ENCODE measurements at regions not wholly inside any gene's neighbourhood (a gene's known extent, or its start where the extent isn't known, plus 50 kb on each side); places are given as distances from the start of the nearest gene placed in this dataset.
"Not testable (repeated sequence)": the region's sequence is repeated elsewhere in the genome, so short reads cannot be mapped to it uniquely, and the experiment has no call there.

DNA sequence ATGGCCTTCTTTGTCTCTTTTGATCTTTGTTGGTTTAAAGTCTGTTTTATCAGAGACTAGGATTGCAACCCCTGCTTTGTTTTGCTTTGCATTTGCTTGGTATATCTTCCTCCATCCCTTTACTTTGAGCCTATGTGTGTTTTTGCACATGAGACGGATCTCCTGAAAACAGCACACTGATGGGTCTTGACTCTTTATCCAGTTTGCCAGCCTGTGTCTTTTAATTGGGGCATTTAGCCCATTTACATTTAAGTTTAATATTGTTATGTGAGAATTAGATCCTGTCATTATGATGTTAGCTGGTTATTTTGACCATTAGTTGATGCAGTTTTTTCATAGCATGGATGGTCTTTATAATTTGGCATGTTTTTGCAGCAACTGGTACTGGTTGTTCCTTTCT, 89.2 kb upstream of the ITPRID2 start:
- not testable (repeated sequence) for H3K4me1 ChIP-seq (ENCODE audit: insufficient read depth, low read length); H3K9ac ChIP-seq (ENCODE audit: low read depth, low read length); H3K27me3 ChIP-seq (ENCODE audit: insufficient read depth, low read length); H3K27ac ChIP-seq (ENCODE audit: low read depth, low read length); H3K36me3 ChIP-seq (ENCODE audit: insufficient read depth, low read length); H3K9me3 ChIP-seq (ENCODE audit: insufficient read depth, low read depth, low read length); H3K4me3 ChIP-seq (ENCODE audit: low read length)
- 100% methylated on average over 1 of the region's 1 CpG for WGBS

DNA sequence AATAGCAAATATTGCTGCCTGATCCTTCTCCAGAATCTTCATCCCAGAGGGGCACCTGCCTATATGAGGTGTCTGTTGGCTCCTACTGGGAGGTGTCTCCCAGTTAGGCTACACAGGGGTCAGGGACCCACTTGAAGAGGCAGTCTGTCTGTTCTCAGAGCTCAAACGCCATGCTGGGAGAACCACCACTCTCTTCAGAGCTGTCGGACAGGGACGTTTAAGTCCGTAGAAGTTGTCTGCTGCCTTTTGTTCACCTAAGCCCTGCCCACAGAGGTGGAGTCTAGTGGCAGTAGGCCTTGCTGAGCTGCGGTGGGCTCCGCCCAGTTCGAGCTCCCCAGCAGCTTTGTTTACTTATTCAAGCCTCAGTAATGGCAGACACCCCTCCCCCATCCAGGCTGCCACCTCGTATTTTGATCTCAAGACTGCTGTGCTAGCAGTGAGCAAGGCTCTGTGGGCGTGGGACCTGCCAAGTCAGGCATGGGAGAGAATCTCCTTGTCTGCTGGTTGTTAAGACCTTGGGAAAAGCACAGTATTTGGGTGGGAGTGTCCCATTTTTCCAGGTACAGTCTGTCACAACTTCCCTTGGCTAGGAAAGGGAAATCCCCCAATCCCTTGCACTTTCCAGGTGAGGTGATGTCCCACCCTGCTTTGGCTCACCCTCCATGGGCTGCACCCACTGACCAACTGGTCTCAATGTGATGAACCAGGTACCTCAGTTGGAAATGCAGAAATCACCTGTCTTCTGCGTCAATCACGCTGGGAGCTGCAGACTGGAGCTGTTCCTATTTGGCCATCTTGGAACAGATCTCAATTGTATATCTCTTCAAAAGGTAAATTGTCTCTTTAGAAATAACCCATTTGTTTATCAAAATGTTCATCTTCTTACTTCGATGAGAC, 87.4 kb upstream of the ITPRID2 start:
- not testable (repeated sequence) for H3K9ac ChIP-seq (ENCODE audit: low read depth, low read length); H3K4me1 ChIP-seq (ENCODE audit: insufficient read depth, low read length); H3K36me3 ChIP-seq (ENCODE audit: insufficient read depth, low read length); H3K27ac ChIP-seq (ENCODE audit: low read depth, low read length); H3K9me3 ChIP-seq (ENCODE audit: insufficient read depth, low read depth, low read length); H3K27me3 ChIP-seq (ENCODE audit: insufficient read depth, low read length)
- 44% methylated on average over 12 of the region's 12 CpGs for WGBS
- H3K4me3 ChIP-seq (ENCODE audit: low read length), result peak overlapping the region; percentile 34

DNA sequence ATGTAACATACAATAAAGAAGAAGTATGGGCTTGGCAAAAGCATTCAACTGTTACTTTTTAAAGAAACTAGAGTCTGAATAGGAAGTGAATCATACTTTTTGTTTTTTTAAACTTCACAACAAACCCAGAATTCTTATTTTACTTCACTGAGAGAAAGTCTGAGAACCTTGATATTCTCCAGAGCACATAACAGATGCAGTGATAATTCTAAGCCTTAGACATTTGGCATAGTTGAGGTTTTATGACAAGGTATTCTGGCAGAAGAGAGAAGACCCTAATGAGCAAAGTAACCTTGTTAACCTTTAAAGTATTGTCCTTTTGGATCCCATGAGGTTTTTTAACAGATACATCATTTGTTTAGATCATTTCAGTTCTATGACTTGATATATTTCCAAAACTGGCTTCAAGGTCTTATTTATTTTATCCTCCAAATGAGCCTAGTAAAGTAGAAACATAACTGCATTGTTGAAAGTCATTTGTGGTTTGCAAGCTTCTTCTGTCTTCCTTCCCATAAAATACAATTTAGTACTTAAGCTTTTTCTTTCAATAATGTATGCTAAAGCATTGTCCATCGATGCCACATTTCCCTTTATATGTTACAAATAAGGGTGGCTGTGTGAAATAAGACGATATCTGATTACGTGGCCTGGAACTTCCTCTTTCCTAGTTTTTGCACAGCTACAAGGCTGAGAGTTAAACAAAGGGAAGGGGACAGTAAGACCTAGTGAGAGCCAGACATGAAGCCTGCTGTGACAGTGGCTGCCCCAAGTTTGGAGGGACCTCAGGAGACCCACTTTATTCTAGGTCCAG, 86.1 kb upstream of the ITPRID2 start:
- no peak overlapping the region for H3K9ac ChIP-seq (ENCODE audit: low read depth, low read length)
- no peaks in the 10 kb centered on the region for H3K9me3 ChIP-seq (ENCODE audit: insufficient read depth, low read depth, low read length)
- no peak overlapping the region for H3K27ac ChIP-seq (ENCODE audit: low read depth, low read length)
- H3K36me3 ChIP-seq (ENCODE audit: insufficient read depth, low read length), result no peaks in the 10 kb centered on the region
- H3K27me3 ChIP-seq (ENCODE audit: insufficient read depth, low read length), result no peaks in the 10 kb centered on the region
- H3K4me1 ChIP-seq (ENCODE audit: insufficient read depth, low read length), result peaks cover 9% of the 10 kb centered on the region
- WGBS, result 87% methylated on average over 2 of the region's 3 CpGs
- no peak overlapping the region for H3K4me3 ChIP-seq (ENCODE audit: low read length)

DNA sequence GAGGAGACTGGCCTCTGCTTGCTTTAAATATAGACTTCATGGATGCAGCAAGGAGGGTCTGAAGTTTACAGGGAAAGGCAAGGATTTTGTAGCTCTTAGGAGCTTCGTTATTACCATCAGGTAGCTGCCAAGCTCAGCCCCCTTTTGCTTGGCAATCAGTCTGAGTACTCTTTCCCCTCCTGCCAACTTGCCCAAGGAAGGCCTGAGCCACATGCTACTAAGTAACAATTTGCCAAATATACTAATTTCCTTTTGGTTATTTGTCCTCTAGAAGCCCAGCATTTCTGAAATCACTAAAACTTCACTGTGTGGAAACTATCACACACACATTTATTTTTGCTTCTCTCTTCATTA, 85.5 kb upstream of the ITPRID2 start:
- no peak overlapping the region for H3K27ac ChIP-seq (ENCODE audit: low read depth, low read length)
- H3K9ac ChIP-seq (ENCODE audit: low read depth, low read length), result no peak overlapping the region
- no peaks in the 10 kb centered on the region for H3K36me3 ChIP-seq (ENCODE audit: insufficient read depth, low read length)
- H3K4me1 ChIP-seq (ENCODE audit: insufficient read depth, low read length), result peaks cover 15% of the 10 kb centered on the region
- H3K27me3 ChIP-seq (ENCODE audit: insufficient read depth, low read length), result no peaks in the 10 kb centered on the region
- WGBS, result 93% methylated on average over 1 of the region's 1 CpG
- H3K4me3 ChIP-seq (ENCODE audit: low read length), result no peak overlapping the region
- H3K9me3 ChIP-seq (ENCODE audit: insufficient read depth, low read depth, low read length), result no peaks in the 10 kb centered on the region

DNA sequence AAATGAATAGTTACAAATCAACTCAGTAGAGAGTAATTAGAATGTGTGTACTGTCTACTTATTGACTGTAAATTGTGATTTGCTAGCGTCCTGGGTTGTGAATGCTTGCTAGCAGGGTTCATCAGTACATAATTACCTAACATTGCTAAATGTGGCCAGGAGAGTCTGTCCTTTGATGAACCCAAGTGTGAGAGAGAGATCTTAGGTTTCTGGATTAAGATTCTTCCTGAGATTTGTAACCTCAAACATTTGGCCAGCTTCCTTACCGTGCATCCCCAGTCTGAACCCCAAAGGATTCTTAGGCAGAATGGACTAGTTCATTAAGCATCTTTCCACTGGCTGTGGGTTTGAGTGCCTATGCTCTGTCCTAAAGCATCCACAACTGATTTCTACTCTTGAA, 84.0 kb upstream of the ITPRID2 start:
- no peaks in the 10 kb centered on the region for H3K36me3 ChIP-seq (ENCODE audit: insufficient read depth, low read length)
- WGBS, result 100% methylated on average over 2 of the region's 2 CpGs

DNA sequence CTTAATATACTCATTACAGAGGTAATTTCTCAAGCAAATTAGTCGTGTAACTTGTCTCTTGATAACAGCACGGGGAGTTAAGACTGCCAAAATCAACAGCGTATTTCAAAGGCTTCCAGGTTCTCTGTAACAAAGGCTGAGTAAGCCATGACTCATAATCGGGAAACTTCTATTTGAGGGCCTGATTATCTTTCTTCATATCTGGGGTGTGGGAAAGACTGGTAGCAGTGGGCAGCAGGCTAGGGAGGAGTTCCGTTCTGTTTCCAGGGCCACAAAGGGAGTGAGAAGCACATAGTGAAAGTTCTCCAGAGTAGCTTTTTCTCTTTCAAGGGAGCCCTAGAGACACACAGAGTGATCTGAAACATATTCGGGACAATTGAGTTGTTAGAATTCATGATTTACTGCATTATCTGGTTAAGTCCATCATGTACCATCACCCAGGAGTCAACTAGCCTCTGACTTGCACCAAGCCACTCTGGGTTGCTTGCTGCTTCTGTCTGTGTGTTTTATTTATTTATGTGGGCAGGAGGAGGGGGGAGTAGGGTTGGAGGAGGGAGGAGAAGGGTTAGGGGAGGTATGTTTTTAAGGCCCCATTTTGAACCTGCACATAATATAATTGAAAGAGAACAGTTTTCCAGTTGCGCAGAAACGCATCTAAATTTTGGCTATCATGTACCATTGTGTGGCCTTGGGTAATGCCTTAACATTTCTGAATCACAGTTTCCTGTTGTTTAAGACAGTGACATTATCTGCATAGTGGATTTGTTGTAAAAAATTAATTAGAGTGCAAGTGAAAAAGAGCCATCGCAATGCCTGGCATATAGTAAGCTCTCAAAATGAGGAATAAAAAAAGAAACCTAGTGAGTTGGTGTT, 80.5 kb upstream of the ITPRID2 start:
- H3K4me3 ChIP-seq (ENCODE audit: low read length), result no peak overlapping the region
- no peaks in the 10 kb centered on the region for H3K27me3 ChIP-seq (ENCODE audit: insufficient read depth, low read length)
- no peaks in the 10 kb centered on the region for H3K9me3 ChIP-seq (ENCODE audit: insufficient read depth, low read depth, low read length)

More for the DNA sequence above, 84.0 kb upstream of the ITPRID2 start:
- H3K27ac ChIP-seq (ENCODE audit: low read depth, low read length), result no peak overlapping the region
- no peaks in the 10 kb centered on the region for H3K27me3 ChIP-seq (ENCODE audit: insufficient read depth, low read length)
- no peaks in the 10 kb centered on the region for H3K9me3 ChIP-seq (ENCODE audit: insufficient read depth, low read depth, low read length)
- no peak overlapping the region for H3K9ac ChIP-seq (ENCODE audit: low read depth, low read length)
- H3K4me1 ChIP-seq (ENCODE audit: insufficient read depth, low read length), result peaks cover 17% of the 10 kb centered on the region
- H3K4me3 ChIP-seq (ENCODE audit: low read length), result no peak overlapping the region

DNA sequence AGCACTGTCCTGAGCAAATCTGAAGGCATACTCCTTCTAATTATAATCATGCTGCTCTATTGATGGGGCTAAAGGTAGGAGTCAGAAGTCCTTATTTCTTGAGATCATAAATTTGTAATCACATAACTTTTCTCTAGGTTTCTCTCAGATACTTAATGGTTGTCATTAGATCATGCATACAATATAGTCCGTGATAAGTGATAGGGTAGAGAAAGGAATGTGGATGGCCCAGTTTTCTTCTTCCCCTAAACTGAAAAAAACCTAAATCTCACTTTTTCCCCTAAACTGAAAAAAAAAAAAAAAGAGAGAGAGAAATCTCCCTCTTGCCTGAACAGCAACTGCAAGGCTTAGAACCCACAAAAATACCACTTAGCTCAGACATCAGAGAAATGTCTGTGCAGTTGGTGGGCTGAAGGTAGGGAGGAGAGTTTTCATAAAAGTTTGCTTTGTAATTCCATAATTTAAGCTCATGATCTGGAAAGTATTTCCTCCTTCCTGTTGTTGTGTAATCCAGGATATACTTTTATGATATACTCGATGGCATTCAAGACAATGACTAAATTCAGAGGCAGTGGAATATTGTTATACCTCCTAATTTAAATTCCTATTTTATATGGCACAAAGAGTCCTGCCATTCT, 79.3 kb upstream of the ITPRID2 start:
- H3K4me3 ChIP-seq (ENCODE audit: low read length), result no peak overlapping the region
- no peaks in the 10 kb centered on the region for H3K36me3 ChIP-seq (ENCODE audit: insufficient read depth, low read length)
- no CpG with 5 or more reads among the region's 2 CpGs for WGBS
- no peak overlapping the region for H3K9ac ChIP-seq (ENCODE audit: low read depth, low read length)
- H3K27me3 ChIP-seq (ENCODE audit: insufficient read depth, low read length), result no peaks in the 10 kb centered on the region
- H3K9me3 ChIP-seq (ENCODE audit: insufficient read depth, low read depth, low read length), result no peaks in the 10 kb centered on the region
- H3K4me1 ChIP-seq (ENCODE audit: insufficient read depth, low read length), result peaks cover 12% of the 10 kb centered on the region; the same call in 1 of the 2 replicates
- H3K27ac ChIP-seq (ENCODE audit: low read depth, low read length), result no peak overlapping the region

More for the DNA sequence above, 80.5 kb upstream of the ITPRID2 start:
- peaks cover 12% of the 10 kb centered on the region; the same call in 1 of the 2 replicates for H3K4me1 ChIP-seq (ENCODE audit: insufficient read depth, low read length)
- 81% methylated on average over 9 of the region's 9 CpGs for WGBS
- no peak overlapping the region for H3K27ac ChIP-seq (ENCODE audit: low read depth, low read length)
- no peak overlapping the region for H3K9ac ChIP-seq (ENCODE audit: low read depth, low read length)
- H3K36me3 ChIP-seq (ENCODE audit: insufficient read depth, low read length), result no peaks in the 10 kb centered on the region

DNA sequence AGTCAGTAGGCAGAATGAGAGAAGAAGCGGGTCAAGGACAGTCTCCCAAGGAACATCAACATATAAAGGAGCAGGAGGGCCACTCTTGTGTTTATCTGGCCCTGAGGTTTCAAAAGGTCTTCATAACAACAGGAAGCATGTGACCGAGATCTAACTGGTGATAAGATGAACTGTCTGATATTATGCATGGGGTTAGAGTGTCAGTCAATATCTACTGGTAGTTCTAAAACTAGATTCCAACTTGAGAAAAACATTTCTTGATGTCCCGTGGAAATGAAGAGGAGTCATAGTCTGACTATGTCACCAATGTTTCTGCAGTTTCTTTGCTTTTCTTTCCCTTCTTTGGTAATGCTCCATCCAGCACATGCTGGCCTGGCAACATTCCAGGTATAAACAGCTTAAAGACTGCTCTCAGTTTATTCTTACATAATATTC, 77.5 kb upstream of the ITPRID2 start:
- Histone ChIP-seq H3K9ac (ENCODE audit: low read depth, low read length) (no peak overlapping the region), H3K4me3 (ENCODE audit: low read length) (no peak overlapping the region), H3K27me3 (ENCODE audit: insufficient read depth, low read length) (no peaks in the 10 kb centered on the region), H3K9me3 (ENCODE audit: insufficient read depth, low read depth, low read length) (no peaks in the 10 kb centered on the region), H3K36me3 (ENCODE audit: insufficient read depth, low read length) (no peaks in the 10 kb centered on the region), H3K4me1 (ENCODE audit: insufficient read depth, low read length) (peaks cover 28% of the 10 kb centered on the region), H3K27ac (ENCODE audit: low read depth, low read length) (no peak overlapping the region)
- WGBS, result 93% methylated on average over 3 of the region's 3 CpGs

DNA sequence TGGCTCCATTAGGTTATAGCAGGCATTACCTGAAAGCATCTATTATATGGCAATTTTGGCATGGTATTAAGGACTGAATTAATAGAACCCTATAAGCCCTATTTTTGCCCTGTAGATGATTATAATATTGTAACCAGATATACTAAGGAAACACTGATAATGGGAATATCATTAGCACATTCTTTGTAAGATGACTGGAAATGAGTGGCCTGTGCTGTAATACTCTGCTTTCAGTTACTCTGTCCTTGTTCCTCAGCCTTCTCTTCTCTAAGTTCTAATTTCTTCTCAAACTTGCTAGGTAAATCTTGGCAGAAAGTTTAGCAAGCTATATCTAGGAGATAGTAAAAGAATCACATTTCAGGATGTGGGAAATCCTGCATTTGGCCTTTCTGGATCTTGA, 74.0 kb upstream of the ITPRID2 start:
- Histone ChIP-seq H3K4me1 (ENCODE audit: insufficient read depth, low read length) (peaks cover 16% of the 10 kb centered on the region), H3K36me3 (ENCODE audit: insufficient read depth, low read length) (no peaks in the 10 kb centered on the region), H3K9me3 (ENCODE audit: insufficient read depth, low read depth, low read length) (no peaks in the 10 kb centered on the region), H3K27me3 (ENCODE audit: insufficient read depth, low read length) (no peaks in the 10 kb centered on the region), H3K27ac (ENCODE audit: low read depth, low read length) (no peak overlapping the region), H3K4me3 (ENCODE audit: low read length) (no peak overlapping the region), H3K9ac (ENCODE audit: low read depth, low read length) (no peak overlapping the region)

DNA sequence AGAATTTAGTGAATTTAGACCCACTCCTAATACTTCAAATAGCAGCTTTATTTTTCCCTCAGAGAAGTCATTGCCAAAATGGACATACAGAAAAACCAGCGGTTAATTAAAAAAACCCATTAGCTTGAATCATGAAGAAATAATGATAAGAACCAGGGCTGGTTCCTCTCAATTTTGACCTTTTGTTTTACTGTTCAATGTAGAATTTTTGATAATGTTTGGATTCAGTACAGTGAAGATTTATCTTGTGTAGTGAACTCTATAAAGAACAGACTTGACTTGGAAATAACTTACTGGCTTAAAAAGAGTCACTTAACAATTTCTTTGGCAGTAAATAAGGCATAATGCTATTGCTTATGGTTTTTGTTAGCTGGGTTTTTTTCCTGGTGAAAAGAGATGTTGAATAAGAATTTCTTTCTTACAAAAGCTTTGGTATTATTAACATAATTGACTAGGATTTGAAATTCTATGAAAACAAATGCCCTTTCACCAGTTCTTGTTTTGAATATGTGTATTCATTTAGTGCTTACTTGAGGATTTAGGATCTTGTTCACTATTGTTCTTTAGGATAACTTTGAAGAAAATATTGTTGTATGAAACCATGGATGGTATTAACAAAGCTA, 73.4 kb upstream of the ITPRID2 start:
- H3K9ac ChIP-seq (ENCODE audit: low read depth, low read length), result no peak overlapping the region
- H3K27ac ChIP-seq (ENCODE audit: low read depth, low read length), result no peak overlapping the region
- no peak overlapping the region for H3K4me3 ChIP-seq (ENCODE audit: low read length)
- WGBS, result 92% methylated on average over 1 of the region's 1 CpG
- peaks cover 16% of the 10 kb centered on the region for H3K4me1 ChIP-seq (ENCODE audit: insufficient read depth, low read length)
- H3K9me3 ChIP-seq (ENCODE audit: insufficient read depth, low read depth, low read length), result no peaks in the 10 kb centered on the region
- H3K36me3 ChIP-seq (ENCODE audit: insufficient read depth, low read length), result no peaks in the 10 kb centered on the region
- no peaks in the 10 kb centered on the region for H3K27me3 ChIP-seq (ENCODE audit: insufficient read depth, low read length)

Data from HUES64 (cell line).